ENCODE measurements at regions not wholly inside any gene's neighbourhood (a gene's known extent, or its start where the extent isn't known, plus 50 kb on each side); places are given as distances from the start of the nearest gene placed in this dataset.

GRCh38 chr3:39668420-39668819 lies 141.0 kb upstream of the MYRIP start:
- Histone ChIP-seq H3K9me3 (no peaks in the 10 kb centered on the region), H3K27ac (no peak overlapping the region), H3K4me1 (no peaks in the 10 kb centered on the region), H3K4me2 (no peak overlapping the region), H3K4me3 (no peak overlapping the region)
- WGBS (ENCODE audit: missing lambda C conversion rate): 2% methylated on average over 5 of the region's 5 CpGs
- POLR2A ChIA-PET: no interaction called here
- TF ChIP-seq E2F6 (IDR thresholded peaks at IDR 0.05; ENCODE audit: borderline replicate concordance, low read depth) (no peak), HEYL (CRISPR knock-in tag; IDR thresholded peaks at IDR 0.05) (no peak), RAD21 (conservative IDR thresholded peaks at IDR 0.05 in 1 of 2, IDR thresholded peaks at IDR 0.05 in 1 of 2) (peak; percentile 46 to 54; a peak in 4 of 5 replicates), SMC3 (IDR thresholded peaks at IDR 0.05) (peak; percentile 39; the same call in 2 of the 3 replicates), CTCF (IDR thresholded peaks at IDR 0.05) (peak; percentile 57)
- CTCF ChIA-PET: interaction anchor here (0.7 to 2.2 kb wide), 7 partner anchors 8 to 511 kb away, joined by 3 to 8 read pairs (median 3); no protein-coding TSS in a partner anchor
- ATAC-seq: peak; percentile 69 to 85; a peak in 3 of 6 replicates
- FAIRE-seq: peak; percentile 73
- DNase-seq (ENCODE audit: low read depth in 1 of 2, low spot score in 1 of 2): peak; percentile 13 to 58

- H3K9me3 ChIP-seq: no peaks in the 10 kb centered on the region
- CTCF ChIA-PET: interaction anchor here (1.2 to 3.4 kb wide), 2 partner anchors 27 to 33 kb away, joined by 3 to 15 read pairs; no protein-coding TSS in a partner anchor
- no peak overlapping the region for H3K4me2 ChIP-seq
- no peak overlapping the region for H3K4me3 ChIP-seq
- no peak for TF ChIP-seq SMC3 (IDR thresholded peaks at IDR 0.05)
- no peak for TF ChIP-seq PHF8 (IDR thresholded peaks at IDR 0.05; ENCODE audit: borderline replicate concordance, low read depth)
- no peak for TF ChIP-seq EHF (CRISPR knock-in tag; IDR thresholded peaks at IDR 0.05)
- no peak for TF ChIP-seq POLR2AphosphoS2 (conservative IDR thresholded peaks at IDR 0.05; ENCODE audit: low read length)
- H3K4me1 ChIP-seq: no peaks in the 10 kb centered on the region
- FAIRE-seq (no peak), DNase-seq (ENCODE audit: low read depth in 1 of 2, low spot score in 1 of 2) (no peak), ATAC-seq (no peak)
- WGBS (ENCODE audit: missing lambda C conversion rate): 2% methylated on average over 4 of the region's 4 CpGs
- POLR2A ChIA-PET: no interaction called here
- H3K27ac ChIP-seq: no peak overlapping the region
Observed at GRCh38 chr3:39671116-39671515, 138.3 kb upstream of the MYRIP start.

- DNase-seq (ENCODE audit: low read depth in 1 of 2, low spot score in 1 of 2): no peak
- no peak for TF ChIP-seq E2F6 (IDR thresholded peaks at IDR 0.05; ENCODE audit: borderline replicate concordance, low read depth)
- FAIRE-seq: no peak
- 0% methylated on average over 2 of the region's 2 CpGs for WGBS (ENCODE audit: missing lambda C conversion rate)
- H3K4me1 ChIP-seq: no peaks in the 10 kb centered on the region
- ChIA-PET POLR2A (no interaction called here), CTCF (interaction anchor here (3.4 kb wide), 1 partner anchor 33 kb away, joined by 15 read pairs; no protein-coding TSS in a partner anchor)
- no peaks in the 10 kb centered on the region for H3K9me3 ChIP-seq
- no peak overlapping the region for H3K4me3 ChIP-seq
- ATAC-seq: no peak
- no peak overlapping the region for H3K4me2 ChIP-seq
- no peak overlapping the region for H3K27ac ChIP-seq
Observed at GRCh38 chr3:39671600-39671999, 137.8 kb upstream of the MYRIP start.

GRCh38 chr3:39705351-39705900 lies 104.0 kb upstream of the MYRIP start:
- Histone ChIP-seq H3K9me3 (no peaks in the 10 kb centered on the region), H3K27ac (no peak overlapping the region), H3K4me3 (no peak overlapping the region), H3K4me1 (no peaks in the 10 kb centered on the region), H3K4me2 (no peak overlapping the region)
- DNase-seq (ENCODE audit: low read depth in 1 of 2, low spot score in 1 of 2): no peak
- ChIA-PET POLR2A (no interaction called here), CTCF (interaction anchor here (0.8 to 2.2 kb wide), 4 partner anchors 20 to 206 kb away, joined by 3 to 6 read pairs (median 4); no protein-coding TSS in a partner anchor)
- 78% methylated on average over 1 of the region's 1 CpG for whole genome bisulfite sequencing (ENCODE audit: missing lambda C conversion rate)
- ATAC-seq: no peak
- no peak for FAIRE-seq
- TF ChIP-seq EHF (CRISPR knock-in tag; IDR thresholded peaks at IDR 0.05) (no peak), HMGXB4 (CRISPR knock-in tag; IDR thresholded peaks at IDR 0.05; ENCODE audit: borderline replicate concordance) (no peak), ELK1 (IDR thresholded peaks at IDR 0.05; ENCODE audit: low read depth, low read length) (no peak), SREBF2 (IDR thresholded peaks at IDR 0.05) (no peak), USF2 (IDR thresholded peaks at IDR 0.05) (no peak), TFCP2L1 (CRISPR knock-in tag; IDR thresholded peaks at IDR 0.05) (no peak), RNF2 (IDR thresholded peaks at IDR 0.05; ENCODE audit: borderline replicate concordance, low read depth) (no peak), SMC3 (IDR thresholded peaks at IDR 0.05) (no peak), HOXB5 (CRISPR knock-in tag; IDR thresholded peaks at IDR 0.05) (no peak), CHD4 (IDR thresholded peaks at IDR 0.05; ENCODE audit: borderline replicate concordance) (no peak), MAX (IDR thresholded peaks at IDR 0.05) (no peak), RAD21 (conservative IDR thresholded peaks at IDR 0.05 in 1 of 2, IDR thresholded peaks at IDR 0.05 in 1 of 2) (no peak), MAFK (IDR thresholded peaks at IDR 0.05; ENCODE audit: partially characterized antibody) (no peak), POLR2A (IDR thresholded peaks at IDR 0.05; ENCODE audit: low read length) (no peak), ATOH8 (CRISPR knock-in tag; IDR thresholded peaks at IDR 0.05; ENCODE audit: low read depth) (no peak)

All from A549 (cell line).